Urinary bladder (tissue), 3 donors: ENCODE measurements at regions not wholly inside any gene's neighbourhood (a gene's known extent, or its start where the extent isn't known, plus 50 kb on each side); places are given as distances from the start of the nearest gene placed in this dataset.

Experiments used
- DNase-seq: peaks from one replicate; pipeline ENCODE4 v3.0.0-alpha.2; 2015; ENCODE audit errors: extremely low spot score
- H3K27ac ChIP-seq: one replicate; pipeline ENCODE4 v1.5.1; 2013; ENCODE audit warnings: low read depth, mild to moderate bottlenecking, moderate library complexity
- H3K36me3 ChIP-seq: one replicate; pipeline ENCODE4 v1.6.1; 2013; ENCODE audit warnings: mild to moderate bottlenecking, moderate library complexity; ENCODE audit not compliant: insufficient read depth
- H3K4me1 ChIP-seq: one replicate; pipeline ENCODE4 v1.6.1; 2013; ENCODE audit warnings: mild to moderate bottlenecking, moderate library complexity; ENCODE audit not compliant: insufficient read depth
- H3K4me3 ChIP-seq: one replicate; pipeline ENCODE4 v1.5.1; 2013; ENCODE audit warnings: low read depth, low read length
- WGBS: extraction: QIAGEN DNeasy Blood & Tissue Kit; methylation state at CpG from one replicate; pipeline ENCODE4 v1.1.7; 2013; 5-methylcytosine and 5-hydroxymethylcytosine counted together
- donor health status: healthy with polysubstance abuse.
- donor health status: healthy.

DNA sequence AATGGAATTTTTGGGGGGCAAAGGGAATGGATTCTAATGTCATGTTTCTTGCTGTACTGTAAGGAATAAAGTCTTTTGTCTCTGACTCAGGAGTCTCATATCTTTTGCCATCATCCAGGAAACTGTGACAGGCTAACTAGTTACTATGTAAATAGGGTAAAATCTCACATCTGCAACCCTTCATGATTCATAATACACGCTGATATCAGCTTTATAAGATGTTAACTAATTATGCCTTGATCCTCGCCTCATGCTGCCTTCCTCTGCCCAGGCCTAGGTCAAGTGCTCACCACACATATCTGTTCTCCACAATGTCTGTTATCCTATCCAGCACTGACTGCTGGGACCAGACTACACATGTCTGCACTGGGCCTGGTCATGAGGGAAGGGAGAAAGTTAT lies 81.3 kb upstream of the CXCL12 start:
- DNase-seq: no peak
- Histone ChIP-seq H3K4me1 (no peaks in the 10 kb centered on the region), H3K27ac (no peak overlapping the region), H3K36me3 (no peaks in the 10 kb centered on the region), H3K4me3 (no peak overlapping the region)
- WGBS: 77% methylated on average over 2 of the region's 2 CpGs

- 82% methylated on average over 2 of the region's 2 CpGs for WGBS
- Histone ChIP-seq H3K4me1 (no peaks in the 10 kb centered on the region), H3K4me3 (no peak overlapping the region), H3K27ac (no peak overlapping the region), H3K36me3 (no peaks in the 10 kb centered on the region)
- no peak for DNase-seq
Observed at GRCh38 chr10:44467090-44467489, 82.2 kb upstream of the CXCL12 start.

- no peaks in the 10 kb centered on the region for H3K4me1 ChIP-seq
- H3K4me3 ChIP-seq: no peak overlapping the region
- DNase-seq: no peak
- 66% methylated on average over 4 of the region's 4 CpGs for WGBS
- H3K36me3 ChIP-seq: no peaks in the 10 kb centered on the region
- H3K27ac ChIP-seq: no peak overlapping the region
Observed at GRCh38 chr10:44467900-44468299, 83.0 kb upstream of the CXCL12 start.

- WGBS: 91% methylated on average over 11 of the region's 11 CpGs
- no peaks in the 10 kb centered on the region for H3K36me3 ChIP-seq
- no peaks in the 10 kb centered on the region for H3K4me1 ChIP-seq
- H3K27ac ChIP-seq: no peak overlapping the region
- no peak overlapping the region for H3K4me3 ChIP-seq
- no peak for DNase-seq
Observed at GRCh38 chr10:44468525-44468924, 83.6 kb upstream of the CXCL12 start.

DNA sequence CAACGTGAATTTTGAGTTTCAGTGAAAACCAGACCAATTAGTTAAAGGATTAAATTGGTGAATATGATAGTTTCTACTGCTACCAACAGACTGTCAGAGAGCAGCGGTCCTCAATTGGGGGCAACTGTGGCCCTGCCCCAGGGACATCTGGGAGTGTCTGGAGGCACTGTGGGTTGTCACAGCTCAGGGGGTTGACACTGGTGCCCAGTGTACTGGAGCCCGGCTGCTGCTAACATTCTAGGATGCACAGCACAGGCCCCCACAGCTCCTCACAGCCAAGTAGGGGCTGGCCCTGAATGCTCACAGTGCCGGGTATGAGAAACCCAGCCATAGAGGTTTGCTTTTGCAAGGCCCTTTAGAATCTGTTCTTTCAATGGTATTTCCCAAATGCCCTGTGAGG lies 84.1 kb upstream of the CXCL12 start:
- Histone ChIP-seq H3K27ac (no peak overlapping the region), H3K4me1 (no peaks in the 10 kb centered on the region), H3K4me3 (no peak overlapping the region), H3K36me3 (no peaks in the 10 kb centered on the region)
- WGBS: 84% methylated on average over 4 of the region's 4 CpGs
- DNase-seq: no peak

DNA sequence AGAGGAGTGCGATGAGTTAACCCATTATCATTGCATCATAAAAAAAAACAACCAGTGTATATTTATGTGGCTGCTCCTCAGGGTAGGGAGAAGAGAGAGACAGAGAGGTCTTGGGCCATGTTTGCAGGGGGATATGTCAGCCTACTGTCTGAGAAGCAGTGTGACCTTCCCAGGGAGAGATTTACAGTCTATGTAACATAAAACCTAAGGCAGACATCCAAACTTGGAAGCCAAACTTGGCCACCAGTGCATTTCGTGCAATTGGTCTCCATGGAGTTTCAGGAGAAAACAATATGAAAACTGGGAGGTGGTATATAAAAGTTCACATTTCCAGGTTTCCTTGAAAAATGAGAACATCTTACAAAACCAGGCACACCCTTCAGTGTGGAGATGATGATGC lies 85.9 kb upstream of the CXCL12 start:
- Histone ChIP-seq H3K4me1 (no peaks in the 10 kb centered on the region), H3K27ac (no peak overlapping the region)
- peak; percentile 37 for DNase-seq

GRCh38 chr10:44471410-44471809 lies 86.5 kb upstream of the CXCL12 start:
- DNase-seq: no peak
- 91% methylated on average over 5 of the region's 5 CpGs for WGBS
- Histone ChIP-seq H3K36me3 (no peaks in the 10 kb centered on the region), H3K4me3 (no peak overlapping the region), H3K4me1 (no peaks in the 10 kb centered on the region), H3K27ac (no peak overlapping the region)

More for the DNA sequence above, 85.9 kb upstream of the CXCL12 start:
- H3K4me3 ChIP-seq: no peak overlapping the region
- no peaks in the 10 kb centered on the region for H3K36me3 ChIP-seq
- WGBS: 46% methylated on average over 2 of the region's 2 CpGs

DNA sequence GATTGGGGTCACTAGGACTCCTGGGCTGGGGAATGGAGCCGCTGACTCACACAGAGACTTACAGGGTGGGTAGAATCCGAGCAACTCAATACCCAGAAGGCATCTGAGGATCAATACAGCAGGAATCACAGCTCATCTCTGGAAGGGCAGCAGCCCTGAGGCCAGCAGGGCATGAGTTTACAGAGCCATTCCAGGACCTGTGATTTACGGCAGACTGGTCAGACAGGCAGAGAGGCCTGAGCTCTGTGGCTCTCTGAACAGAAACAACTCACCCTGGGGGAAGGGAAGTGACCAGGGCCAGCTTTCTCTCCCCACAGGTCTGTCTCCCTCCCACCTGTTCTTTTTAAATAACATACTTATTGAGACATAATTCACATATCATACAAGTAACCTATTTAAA lies 88.2 kb upstream of the CXCL12 start:
- no peak for DNase-seq
- Histone ChIP-seq H3K36me3 (no peaks in the 10 kb centered on the region), H3K27ac (no peak overlapping the region), H3K4me1 (no peaks in the 10 kb centered on the region), H3K4me3 (no peak overlapping the region)
- 83% methylated on average over 3 of the region's 3 CpGs for WGBS

DNA sequence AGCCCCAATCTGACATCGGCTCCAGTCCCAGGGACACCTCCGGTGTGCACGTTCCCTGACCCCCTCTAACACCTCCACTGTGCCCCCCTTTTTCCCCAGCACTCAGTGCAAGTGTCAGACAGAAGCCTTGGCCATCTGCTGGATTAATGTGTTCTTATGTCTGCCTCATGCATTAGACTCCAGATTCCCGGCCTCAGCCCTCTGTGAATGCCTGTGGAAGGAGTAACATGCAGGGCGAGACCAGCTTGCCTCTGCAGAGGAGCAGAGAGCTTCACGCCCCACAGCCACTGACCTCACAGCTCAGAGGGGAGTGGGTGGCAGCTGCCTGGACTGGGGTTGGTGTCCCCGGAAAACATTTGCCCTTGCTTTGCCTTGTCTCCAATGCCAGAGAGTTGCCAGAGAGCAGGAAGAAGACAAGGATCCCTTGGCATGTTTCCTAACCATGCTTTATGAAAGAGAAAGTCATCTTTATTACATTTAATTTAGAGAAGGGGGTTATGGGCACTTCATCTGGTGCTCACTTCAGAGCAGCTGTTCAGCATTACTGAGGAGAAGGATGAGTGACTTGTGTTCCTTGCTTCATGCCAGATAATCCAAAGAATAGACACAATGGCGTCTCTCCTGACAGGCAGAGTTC lies 91.6 kb upstream of the CXCL12 start:
- no peak overlapping the region for H3K27ac ChIP-seq
- no peaks in the 10 kb centered on the region for H3K4me1 ChIP-seq
- H3K4me3 ChIP-seq: no peak overlapping the region
- no peak for DNase-seq
- no peaks in the 10 kb centered on the region for H3K36me3 ChIP-seq
- WGBS: 70% methylated on average over 8 of the region's 8 CpGs

- no peak for DNase-seq
- WGBS: 43% methylated on average over 1 of the region's 1 CpG
- no peak overlapping the region for H3K27ac ChIP-seq
Observed at GRCh38 chr10:44477046-44477425, 92.1 kb upstream of the CXCL12 start.

GRCh38 chr10:44478040-44478439 lies 93.1 kb upstream of the CXCL12 start:
- H3K27ac ChIP-seq: no peak overlapping the region
- H3K36me3 ChIP-seq: no peaks in the 10 kb centered on the region
- no peak overlapping the region for H3K4me3 ChIP-seq
- no peak for DNase-seq
- WGBS: 71% methylated on average over 2 of the region's 2 CpGs
- no peaks in the 10 kb centered on the region for H3K4me1 ChIP-seq

More at GRCh38 chr10:44477046-44477425, 92.1 kb upstream of the CXCL12 start:
- Histone ChIP-seq H3K36me3 (no peaks in the 10 kb centered on the region), H3K4me3 (no peak overlapping the region), H3K4me1 (no peaks in the 10 kb centered on the region)

DNA sequence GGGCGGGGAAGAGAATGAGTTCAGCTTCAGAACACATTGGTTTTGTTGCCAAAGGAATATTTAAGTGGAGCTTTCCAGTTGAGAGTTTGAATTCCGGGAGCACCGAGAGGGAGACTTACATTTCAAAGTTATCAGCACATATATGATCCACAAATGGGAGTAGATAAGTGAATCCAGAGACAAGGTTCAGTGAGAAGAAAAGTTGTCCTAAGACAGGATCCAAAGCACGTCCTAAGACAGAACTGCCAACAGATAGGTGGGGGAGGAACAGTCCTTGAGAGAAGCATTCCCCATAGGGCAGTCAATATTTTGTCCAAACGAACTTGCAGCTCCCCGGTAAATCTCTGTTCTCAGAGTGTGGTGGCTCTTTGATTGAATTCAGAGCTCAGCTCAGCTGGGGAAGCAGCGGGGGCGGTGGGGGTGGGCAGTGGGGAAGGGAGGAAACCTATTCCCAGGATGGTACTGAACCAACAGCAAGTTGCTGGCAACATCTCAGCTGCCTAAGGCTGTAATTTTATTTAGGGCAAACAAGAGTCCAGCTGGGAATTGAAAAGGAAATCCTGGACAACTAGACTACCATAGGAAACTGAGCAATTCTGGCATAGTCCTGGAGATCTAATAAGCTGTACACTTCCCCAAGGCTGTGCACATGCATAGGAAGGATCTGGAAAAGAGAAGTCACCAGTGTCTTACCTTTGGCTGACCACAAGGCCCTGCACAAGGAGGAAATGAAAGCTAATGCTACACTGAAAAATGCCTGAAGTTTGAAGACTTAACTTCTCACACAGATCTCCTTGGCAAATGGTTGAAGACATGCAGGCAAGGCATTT lies 94.2 kb upstream of the CXCL12 start:
- 46% methylated on average over 8 of the region's 8 CpGs for WGBS
- no peak for DNase-seq
- Histone ChIP-seq H3K27ac (no peak overlapping the region), H3K36me3 (no peaks in the 10 kb centered on the region), H3K4me3 (no peak overlapping the region), H3K4me1 (no peaks in the 10 kb centered on the region)

DNA sequence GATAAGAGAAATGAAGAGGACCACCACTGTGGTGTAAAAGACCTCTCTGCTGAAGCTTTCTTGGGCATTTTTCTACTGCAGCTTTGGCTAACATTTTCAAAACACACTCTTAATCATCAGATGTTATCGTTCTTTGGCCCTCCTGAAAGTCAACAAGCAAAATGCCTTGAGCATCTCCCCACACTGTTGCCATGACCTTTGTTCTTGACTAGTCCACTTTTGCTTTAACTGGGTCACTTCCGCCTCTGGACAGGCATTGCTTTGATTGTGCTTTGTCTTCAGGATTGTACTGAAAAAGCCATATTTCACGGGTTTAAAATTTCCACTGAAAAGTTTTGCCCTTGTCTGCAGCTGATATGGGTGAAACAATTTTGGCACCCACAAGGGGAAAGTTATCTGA lies 107.8 kb upstream of the CXCL12 start:
- no peak for DNase-seq
- Histone ChIP-seq H3K27ac (no peak overlapping the region), H3K4me1 (no peaks in the 10 kb centered on the region), H3K36me3 (no peaks in the 10 kb centered on the region), H3K4me3 (no peak overlapping the region)
- WGBS: 66% methylated on average over 3 of the region's 3 CpGs

- Histone ChIP-seq H3K4me1 (no peaks in the 10 kb centered on the region), H3K4me3 (no peak overlapping the region), H3K27ac (no peak overlapping the region), H3K36me3 (no peaks in the 10 kb centered on the region)
- DNase-seq: no peak
- 70% methylated on average over 5 of the region's 5 CpGs for WGBS
Observed at GRCh38 chr10:44498222-44498621, 113.3 kb upstream of the CXCL12 start.
